Small intestine (tissue), 7 donors: ENCODE measurements at regions not wholly inside any gene's neighbourhood (a gene's known extent, or its start where the extent isn't known, plus 50 kb on each side); places are given as distances from the start of the nearest gene placed in this dataset.
"Not testable (repeated sequence)": the region's sequence is repeated elsewhere in the genome, so short reads cannot be mapped to it uniquely, and the experiment has no call there.

ENCODE experiments used
- DNase-seq, 2 donors: peaks; one replicate each; pipeline versions ENCODE4 v3.0.0 to v3.0.0-alpha.2; 2013
- FAIRE-seq: peaks from 2 replicates; lab custom pipeline; 2012; peaks lifted over from hg19 to GRCh38; lab: Jason Lieb, UNC
- H3K27ac ChIP-seq, 3 donors: one replicate each; pipeline ENCODE4 v1.5.1; 2013; ENCODE audit warnings: low read length in 2 of 3, mild to moderate bottlenecking in 2 of 3, control low read depth in 1 of 3, inconsistent platforms in 1 of 3, low read depth in 1 of 3, moderate library complexity in 1 of 3
- H3K27me3 ChIP-seq, 3 donors: one replicate each; pipeline ENCODE4 v1.6.1; 2013; ENCODE audit warnings: low read length in 3 of 3, inconsistent platforms in 1 of 3; ENCODE audit not compliant: control insufficient read depth in 3 of 3, insufficient read depth in 3 of 3
- H3K36me3 ChIP-seq, 3 donors: one replicate each; pipeline ENCODE4 v1.6.1; 2013; ENCODE audit warnings: low read length in 3 of 3, inconsistent platforms in 1 of 3, low read depth in 1 of 3, mild to moderate bottlenecking in 1 of 3, moderate library complexity in 1 of 3; ENCODE audit not compliant: control insufficient read depth in 3 of 3, insufficient read depth in 2 of 3
- H3K4me1 ChIP-seq, 3 donors: one replicate each; pipeline ENCODE4 v1.6.1; 2013; ENCODE audit warnings: low read length in 2 of 3, inconsistent platforms in 1 of 3, low read depth in 1 of 3, mild to moderate bottlenecking in 1 of 3, moderate library complexity in 1 of 3; ENCODE audit not compliant: control insufficient read depth in 3 of 3, insufficient read depth in 2 of 3
- H3K4me3 ChIP-seq, 3 donors: one replicate each; pipeline ENCODE4 v1.5.1; 2013; ENCODE audit warnings: low read length in 3 of 3, control low read depth in 1 of 3, inconsistent platforms in 1 of 3, low read depth in 1 of 3, mild to moderate bottlenecking in 1 of 3, moderate library complexity in 1 of 3
- H3K9me3 ChIP-seq, 2 donors: one replicate each; pipeline ENCODE4 v1.6.1; 2013; ENCODE audit warnings: low read depth in 1 of 2, low read length in 1 of 2; ENCODE audit not compliant: control insufficient read depth in 2 of 2, insufficient read depth in 1 of 2
- WGBS, 3 donors: extraction: QIAGEN DNeasy Blood & Tissue Kit; methylation state at CpG; one replicate each; pipeline ENCODE4 v1.1.7; 2013; 5-methylcytosine and 5-hydroxymethylcytosine counted together
- donor health status: healthy with polysubstance abuse.
- donor health status: control.
- donor health status: control.
- donor health status: Bipolar disorder and iron deficiency.
- donor health status: healthy.

DNA sequence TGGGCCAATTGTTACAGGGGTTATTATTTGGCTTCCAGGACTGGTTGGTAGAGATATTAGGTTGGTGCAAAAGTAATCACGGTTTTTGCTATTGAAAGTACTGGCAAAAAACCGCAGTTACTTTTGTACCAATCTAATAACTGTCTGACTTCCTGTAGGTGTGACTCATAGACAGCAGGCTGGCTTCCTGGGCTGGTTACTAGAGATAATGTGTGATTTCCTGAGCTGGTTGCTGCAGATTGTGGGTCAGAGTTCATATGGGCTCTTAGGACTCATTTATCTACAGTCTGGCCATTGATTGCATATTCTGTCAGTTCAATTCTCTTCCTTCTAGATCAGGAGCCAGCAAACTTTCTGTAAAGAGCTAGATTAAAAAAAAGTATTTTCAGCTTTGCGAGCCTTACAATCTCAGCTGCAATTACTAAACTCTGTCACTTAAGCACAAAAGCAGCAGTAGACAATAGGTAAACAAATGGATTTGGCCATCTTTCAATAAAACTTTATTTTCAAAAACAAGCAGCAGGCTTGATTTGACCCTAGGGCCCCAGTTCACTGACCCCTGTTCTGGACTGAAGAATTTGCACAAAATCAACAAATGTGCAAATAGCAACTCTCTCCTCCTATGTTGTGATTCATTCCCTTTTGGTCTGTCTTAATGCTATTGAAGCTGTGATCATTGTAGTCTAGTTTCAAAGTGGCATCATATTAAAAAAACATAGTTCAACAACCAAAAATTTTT is 50.8 kb upstream of the BOD1L1 start:
- H3K4me3 ChIP-seq, result no peak overlapping the region
- no peaks in the 10 kb centered on the region for H3K36me3 ChIP-seq
- FAIRE-seq (no peak), DNase-seq (peak in 1 of 2 donors; percentile 66)
- no peak overlapping the region for H3K27ac ChIP-seq
- no peaks in the 10 kb centered on the region for H3K27me3 ChIP-seq
- 87 to 88% (median 88%) methylated on average over 3 of the region's 3 CpGs for WGBS, 3 donors
- no peaks in the 10 kb centered on the region for H3K4me1 ChIP-seq
- peaks cover 0 to 5% of the 10 kb centered on the region in 2 donors for H3K9me3 ChIP-seq

DNA sequence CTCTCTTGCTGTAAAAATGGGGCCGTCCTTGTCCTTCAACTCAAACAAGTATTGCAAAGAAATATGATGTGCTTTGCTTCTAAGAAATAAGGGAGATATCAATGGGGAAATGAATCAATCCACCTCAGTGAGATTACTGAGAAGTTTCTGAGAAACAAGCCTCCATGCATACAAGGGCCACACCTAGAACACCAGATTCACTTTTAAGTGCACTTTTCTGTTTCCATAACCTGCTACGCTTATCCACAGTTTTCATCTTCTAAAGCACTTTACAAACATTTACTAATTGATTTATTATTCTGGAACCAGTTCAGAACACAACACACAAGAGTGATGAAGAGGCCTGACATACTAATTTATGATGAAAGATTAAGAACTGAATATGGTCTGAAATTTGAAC is 54.0 kb upstream of the BOD1L1 start:
- no peaks in the 10 kb centered on the region for H3K27me3 ChIP-seq
- FAIRE-seq (no peak), DNase-seq (peak in 1 of 2 donors; percentile 18)
- 47 to 60% (median 59%) methylated on average over 2 of the region's 2 CpGs for WGBS, 3 donors
- H3K27ac ChIP-seq, result no peak overlapping the region
- H3K9me3 ChIP-seq, result peaks cover 0 to 5% of the 10 kb centered on the region in 2 donors
- no peaks in the 10 kb centered on the region for H3K4me1 ChIP-seq
- no peaks in the 10 kb centered on the region for H3K36me3 ChIP-seq
- H3K4me3 ChIP-seq, result no peak overlapping the region

- no peak overlapping the region for H3K4me3 ChIP-seq
- no peaks in the 10 kb centered on the region for H3K4me1 ChIP-seq
- no peaks in the 10 kb centered on the region for H3K27me3 ChIP-seq
- H3K27ac ChIP-seq, result no peak overlapping the region
- peaks cover 0 to 2% of the 10 kb centered on the region in 2 donors for H3K9me3 ChIP-seq
- no peak for FAIRE-seq
- H3K36me3 ChIP-seq, result no peaks in the 10 kb centered on the region
- WGBS, 3 donors, result 56 to 58% (median 57%) methylated on average over 1 of the region's 1 CpG
- no peak for DNase-seq
Observed at GRCh38 chr4:13694256-13694655, 66.7 kb upstream of the BOD1L1 start.

DNA sequence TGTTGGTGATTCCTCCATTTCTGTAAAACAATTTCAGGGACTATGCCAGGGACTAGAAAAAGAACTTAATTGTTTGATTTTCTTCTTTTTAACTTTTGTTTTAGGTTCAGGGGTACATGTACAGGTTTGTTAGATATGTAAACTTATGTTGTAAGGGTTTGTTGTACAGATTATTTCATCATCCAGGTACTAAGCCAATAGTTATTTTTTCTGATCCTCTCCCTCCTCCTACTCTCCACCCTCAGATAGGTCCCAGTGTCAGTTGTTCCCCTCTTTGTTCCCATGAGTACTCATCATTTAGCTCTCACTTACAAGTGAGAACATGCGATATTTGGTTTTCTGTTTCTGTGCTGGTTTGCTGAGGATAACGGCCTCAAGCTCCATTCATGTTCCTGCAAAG is 70.8 kb upstream of the BOD1L1 start:
- Histone ChIP-seq H3K4me1 (peaks cover 2 to 9% (median 2%) of the 10 kb centered on the region in 3 donors), H3K4me3 (no peak overlapping the region)
- no peak for FAIRE-seq

GRCh38 chr4:13700021-13700857 is 72.7 kb upstream of the BOD1L1 start:
- H3K27ac ChIP-seq, result no peak overlapping the region
- no peak overlapping the region for H3K4me3 ChIP-seq
- 54 to 60% (median 58%) methylated on average over 8 of the region's 8 CpGs for WGBS, 3 donors
- DNase-seq, result peak in 1 of 2 donors; percentile 36
- no peaks in the 10 kb centered on the region for H3K36me3 ChIP-seq
- FAIRE-seq, result no peak
- peaks cover 2 to 26% (median 5%) of the 10 kb centered on the region in 3 donors for H3K4me1 ChIP-seq
- H3K27me3 ChIP-seq, result no peaks in the 10 kb centered on the region
- no peaks in the 10 kb centered on the region for H3K9me3 ChIP-seq

More for the DNA sequence above, 70.8 kb upstream of the BOD1L1 start:
- Histone ChIP-seq H3K36me3 (no peaks in the 10 kb centered on the region), H3K9me3 (no peaks in the 10 kb centered on the region), H3K27me3 (no peaks in the 10 kb centered on the region), H3K27ac (no peak overlapping the region)
- no peak for DNase-seq
- WGBS, 3 donors, result 90 to 97% (median 97%) methylated on average over 2 of the region's 2 CpGs

DNA sequence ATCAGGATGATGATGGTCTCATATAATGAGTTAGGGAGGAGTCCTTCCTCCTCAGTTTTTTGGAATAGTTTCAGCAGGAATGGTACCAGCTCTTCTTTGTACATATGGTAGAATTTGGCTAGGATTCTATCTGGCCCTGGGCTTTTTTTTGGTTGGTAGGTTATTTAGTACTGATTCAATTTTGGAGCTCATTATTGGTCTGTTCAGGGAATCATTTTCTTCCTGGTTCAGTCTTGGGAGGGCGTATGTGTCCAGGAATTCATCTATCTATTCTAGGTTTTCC is 73.3 kb upstream of the BOD1L1 start:
- not testable (repeated sequence) for H3K9me3 ChIP-seq, DNase-seq, H3K36me3 ChIP-seq, H3K27ac ChIP-seq, FAIRE-seq, H3K27me3 ChIP-seq, H3K4me3 ChIP-seq
- H3K4me1 ChIP-seq, result peaks cover 2 to 32% (median 5%) of the 10 kb centered on the region in 3 donors
- 86 to 96% (median 89%) methylated on average over 1 of the region's 1 CpG for WGBS, 3 donors

- WGBS, 3 donors, result 13 to 52% (median 34%) methylated on average over 2 of the region's 2 CpGs
- H3K27ac ChIP-seq, result peak overlapping the region in 1 of 3 donors; percentile 57
Observed at GRCh38 chr4:13701937-13702446, 74.5 kb upstream of the BOD1L1 start.

DNA sequence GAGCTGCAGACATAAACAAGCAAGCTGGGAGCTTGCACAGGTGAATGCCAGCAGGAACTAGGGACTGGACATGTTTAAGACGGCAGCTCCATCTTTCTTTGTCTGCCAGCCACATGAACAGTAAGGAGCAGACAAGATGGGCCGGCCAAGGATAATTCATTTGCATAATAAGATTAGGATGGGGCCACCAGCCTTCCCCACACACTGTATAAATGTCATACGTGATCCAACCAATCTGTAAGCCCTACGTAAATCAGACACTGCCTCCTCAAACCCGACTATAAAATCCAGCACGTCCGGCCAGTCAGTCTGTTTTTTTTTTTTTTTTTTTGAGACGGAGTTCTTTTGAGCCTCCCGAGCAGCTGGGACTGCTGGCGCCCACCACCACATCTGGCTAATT is 75.6 kb upstream of the BOD1L1 start:
- WGBS, 3 donors, result 50 to 67% (median 61%) methylated on average over 10 of the region's 10 CpGs
- Histone ChIP-seq H3K4me3 (no peak overlapping the region), H3K9me3 (no peaks in the 10 kb centered on the region), H3K36me3 (no peaks in the 10 kb centered on the region), H3K27me3 (no peaks in the 10 kb centered on the region), H3K4me1 (peaks cover 2 to 39% (median 5%) of the 10 kb centered on the region in 3 donors), H3K27ac (no peak overlapping the region)
- DNase-seq (peak; percentile 5 to 10), FAIRE-seq (no peak)

More at GRCh38 chr4:13701937-13702446, 74.5 kb upstream of the BOD1L1 start:
- FAIRE-seq (peak; percentile 64), DNase-seq (peak; percentile 71 to 92)
- no peaks in the 10 kb centered on the region for H3K36me3 ChIP-seq
- H3K27me3 ChIP-seq, result no peaks in the 10 kb centered on the region
- peaks cover 2 to 39% (median 5%) of the 10 kb centered on the region in 3 donors for H3K4me1 ChIP-seq
- H3K9me3 ChIP-seq, result no peaks in the 10 kb centered on the region
- no peak overlapping the region for H3K4me3 ChIP-seq
